AG04449 (cell line): ENCODE measurements at regions not wholly inside any gene's neighbourhood (a gene's known extent, or its start where the extent isn't known, plus 50 kb on each side); places are given as distances from the start of the nearest gene placed in this dataset.
"Not testable (repeated sequence)": the region's sequence is repeated elsewhere in the genome, so short reads cannot be mapped to it uniquely, and the experiment has no call there.

Source experiments
- CTCF ChIA-PET: fragments of 350-600 bp; formaldehyde crosslinking; extraction: SDS; loops from one replicate; lab custom pipeline; 2021; ENCODE audit warnings: antibody characterized with exemption; lab: Yijun Ruan, JAX
- POLR2A ChIA-PET: fragments of 400-600, 350-600 bp; formaldehyde crosslinking; extraction: SDS; loops from one replicate; lab custom pipeline; 2020; ENCODE audit warnings: antibody characterized with exemption, inconsistent platforms; lab: Yijun Ruan, JAX
- DNase-seq: peaks from one replicate; pipeline ENCODE4 v3.0.0-alpha.2; 2010; ENCODE audit warnings: low read depth, low spot score
- H3K4me3 ChIP-seq: 2 replicates; pipeline ENCODE4 v1.5.1; 2011; ENCODE audit warnings: low read depth, mild to moderate bottlenecking, control low read depth, low read length
- CTCF ChIP-seq: IDR thresholded peaks from one replicate; pipeline ENCODE4 v1.5.1; 2011; ENCODE audit warnings: mild to moderate bottlenecking, moderate library complexity, low read length, control low read depth, inconsistent platforms; ENCODE audit not compliant: insufficient read depth; ENCODE audit errors: missing control alignments

GRCh38 chrX:1833656-1834360 lies 218.9 kb downstream of the ASMT start:
- ChIA-PET POLR2A (no interaction called here), CTCF (no interaction called here)
- TF ChIP-seq CTCF = no peak
- H3K4me3 ChIP-seq = no peak overlapping the region
- no peak for DNase-seq

- no peak overlapping the region for H3K4me3 ChIP-seq
- no peak for TF ChIP-seq CTCF
- CTCF ChIA-PET = no interaction called here
- POLR2A ChIA-PET = no interaction called here
- no peak for DNase-seq
Measured at GRCh38 chrX:1835056-1835455, 220.2 kb downstream of the ASMT start.

- CTCF ChIA-PET = no interaction called here
- no peak for TF ChIP-seq CTCF
- no peak overlapping the region for H3K4me3 ChIP-seq
- DNase-seq = no peak
- POLR2A ChIA-PET = no interaction called here
Measured at GRCh38 chrX:1836683-1837082, 221.8 kb downstream of the ASMT start.

GRCh38 chrX:1841746-1842145 lies 226.9 kb downstream of the ASMT start:
- no peak for DNase-seq
- no peak for TF ChIP-seq CTCF
- POLR2A ChIA-PET = no interaction called here
- no peak overlapping the region for H3K4me3 ChIP-seq
- CTCF ChIA-PET = no interaction called here

- H3K4me3 ChIP-seq, DNase-seq, POLR2A ChIA-PET, CTCF ChIA-PET: not testable (repeated sequence)
Measured at GRCh38 chrX:1847000-1847399, 232.1 kb downstream of the ASMT start.

- POLR2A ChIA-PET, CTCF ChIA-PET, DNase-seq, H3K4me3 ChIP-seq: not testable (repeated sequence)
Measured at GRCh38 chrX:1847790-1848189, 232.9 kb downstream of the ASMT start.

- no peak for DNase-seq
- POLR2A ChIA-PET = no interaction called here
- no peak for TF ChIP-seq CTCF
- CTCF ChIA-PET = no interaction called here
- H3K4me3 ChIP-seq = no peak overlapping the region
Measured at GRCh38 chrX:1851527-1851926, 236.7 kb downstream of the ASMT start.
